Activated CD4-positive, alpha-beta T cell treated with anti-CD3 and anti-CD28 coated beads for 48 hours (primary cell): ENCODE measurements at regions not wholly inside any gene's neighbourhood (a gene's known extent, or its start where the extent isn't known, plus 50 kb on each side); places are given as distances from the start of the nearest gene placed in this dataset.
A peak's percentile ranks its signal among the peaks of the same experiment; 100 is the strongest.
"Not testable (repeated sequence)": the region's sequence is repeated elsewhere in the genome, so short reads cannot be mapped to it uniquely, and the experiment has no call there.

ENCODE experiments used
- DNase-seq: peaks from one replicate; pipeline ENCODE4 v3.0.0-alpha.2; 2020

GRCh38 chr10:121145802-121146395 is 294.7 kb downstream of the WDR11 start:
- DNase-seq, result not testable (repeated sequence)

- DNase-seq, result no peak
Observed at GRCh38 chr10:121148921-121149320, 297.8 kb downstream of the WDR11 start.

- DNase-seq, result no peak
Observed at GRCh38 chr10:121152033-121152432, 300.9 kb downstream of the WDR11 start.

GRCh38 chr10:121152935-121153334 is 301.8 kb downstream of the WDR11 start:
- DNase-seq, result no peak

- DNase-seq, result no peak
Observed at GRCh38 chr10:121154310-121154709, 303.1 kb downstream of the WDR11 start.

- no peak for DNase-seq
Observed at GRCh38 chr10:121154846-121155245, 303.7 kb downstream of the WDR11 start.

- no peak for DNase-seq
Observed at GRCh38 chr10:121155742-121156474, 304.7 kb downstream of the WDR11 start.

GRCh38 chr10:121157998-121158397 is 306.8 kb downstream of the WDR11 start:
- no peak for DNase-seq

GRCh38 chr10:121158988-121159579 is 307.9 kb downstream of the WDR11 start:
- no peak for DNase-seq

- DNase-seq, result peak; percentile 32
Observed at GRCh38 chr10:121159670-121160069, 308.5 kb downstream of the WDR11 start.

GRCh38 chr10:121165276-121165675 is 314.1 kb downstream of the WDR11 start:
- no peak for DNase-seq

- DNase-seq, result no peak
Observed at GRCh38 chr10:121167534-121168243, 316.5 kb downstream of the WDR11 start.

GRCh38 chr10:121168545-121169216 is 317.5 kb downstream of the WDR11 start:
- DNase-seq, result no peak

- DNase-seq, result no peak
Observed at GRCh38 chr10:121169406-121169805, 318.2 kb downstream of the WDR11 start.

- DNase-seq, result no peak
Observed at GRCh38 chr10:121171825-121172787, 320.9 kb downstream of the WDR11 start.

- no peak for DNase-seq
Observed at GRCh38 chr10:121179006-121179405, 327.8 kb downstream of the WDR11 start.

- DNase-seq, result no peak
Observed at GRCh38 chr10:121182219-121182618, 331.1 kb downstream of the WDR11 start.

- DNase-seq, result no peak
Observed at GRCh38 chr10:121183236-121183635, 332.1 kb downstream of the WDR11 start.

GRCh38 chr10:121183707-121184106 is 332.5 kb downstream of the WDR11 start:
- DNase-seq, result no peak

GRCh38 chr10:121185816-121186455 is 334.8 kb downstream of the WDR11 start:
- no peak for DNase-seq

GRCh38 chr10:121187391-121187790 is 336.2 kb downstream of the WDR11 start:
- no peak for DNase-seq
